ENCODE measurements at regions not wholly inside any gene's neighbourhood (a gene's known extent, or its start where the extent isn't known, plus 50 kb on each side); places are given as distances from the start of the nearest gene placed in this dataset.

GRCh38 chr5:125685771-125686170, 737.4 kb upstream of the GRAMD2B start:
- TF ChIP-seq POLR2A (IDR thresholded peaks at IDR 0.05; ENCODE audit: low read depth, low read length) (no peak), TAF1 (IDR thresholded peaks at IDR 0.05; ENCODE audit: borderline replicate concordance, low read depth, low read length) (no peak)

Data from GM12892 (cell line).